NCI-H1436 (cell line): ENCODE measurements at regions not wholly inside any gene's neighbourhood (a gene's known extent, or its start where the extent isn't known, plus 50 kb on each side); places are given as distances from the start of the nearest gene placed in this dataset.
"Not testable (repeated sequence)": the region's sequence is repeated elsewhere in the genome, so short reads cannot be mapped to it uniquely, and the experiment has no call there.

Experiments
- DNase-seq: peaks from one replicate; lab custom pipeline; 2025; lab: John Stamatoyannopoulos, UW

GRCh38 chr21:31531967-31532366 is 127.5 kb upstream of the SOD1 start:
- DNase-seq = no peak

- peak; percentile 94 for DNase-seq
Observed at GRCh38 chr21:31530897-31531705, 128.4 kb upstream of the SOD1 start.

GRCh38 chr21:31530364-31530763 is 129.1 kb upstream of the SOD1 start:
- no peak for DNase-seq

GRCh38 chr21:31529406-31529805 is 130.1 kb upstream of the SOD1 start:
- no peak for DNase-seq

DNA sequence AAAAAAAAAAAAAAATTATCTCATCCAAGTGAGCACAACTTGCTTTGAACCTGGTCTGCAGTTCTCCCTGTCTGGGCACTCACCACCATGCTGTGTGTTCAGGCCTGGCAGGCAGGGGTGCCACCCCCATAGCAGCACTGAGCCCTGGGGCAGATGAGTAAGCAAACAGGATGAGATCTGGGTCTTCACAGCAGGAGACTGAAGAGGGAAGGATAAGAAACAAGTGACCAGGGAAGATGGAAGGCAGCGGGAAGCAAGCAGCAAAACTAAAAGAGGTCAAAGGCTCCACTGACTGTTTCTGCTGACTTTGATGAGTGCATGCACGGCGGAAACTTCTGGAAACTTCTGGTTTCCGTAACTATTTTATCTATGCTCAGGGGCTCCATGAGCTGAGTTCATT is 133.5 kb upstream of the SOD1 start:
- DNase-seq = no peak

- no peak for DNase-seq
Observed at GRCh38 chr21:31524140-31524539, 135.4 kb upstream of the SOD1 start.

GRCh38 chr21:31521515-31521914 is 138.0 kb upstream of the SOD1 start:
- no peak for DNase-seq

GRCh38 chr21:31520561-31521098 is 138.9 kb upstream of the SOD1 start:
- DNase-seq = no peak

DNA sequence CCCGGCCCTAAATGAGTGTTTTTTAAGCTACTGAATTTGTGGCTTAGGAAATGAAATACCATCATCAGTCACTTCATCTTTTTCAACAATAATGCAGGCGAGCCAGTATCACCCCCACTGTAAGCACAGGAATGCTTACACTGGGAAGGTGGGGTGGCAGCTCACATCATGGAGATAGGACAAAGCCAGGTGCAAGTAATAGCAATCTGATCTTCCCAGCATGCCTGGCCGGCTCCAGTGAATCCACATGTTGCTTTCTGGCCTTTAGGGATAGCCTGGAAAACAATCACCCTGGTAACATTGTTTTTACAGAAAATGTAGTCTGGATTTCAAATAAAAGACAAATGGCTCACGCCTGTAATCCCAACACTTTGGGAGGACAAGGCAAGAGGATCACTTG is 140.9 kb upstream of the SOD1 start:
- no peak for DNase-seq

GRCh38 chr21:31517664-31518414 is 141.7 kb upstream of the SOD1 start:
- DNase-seq = no peak

DNA sequence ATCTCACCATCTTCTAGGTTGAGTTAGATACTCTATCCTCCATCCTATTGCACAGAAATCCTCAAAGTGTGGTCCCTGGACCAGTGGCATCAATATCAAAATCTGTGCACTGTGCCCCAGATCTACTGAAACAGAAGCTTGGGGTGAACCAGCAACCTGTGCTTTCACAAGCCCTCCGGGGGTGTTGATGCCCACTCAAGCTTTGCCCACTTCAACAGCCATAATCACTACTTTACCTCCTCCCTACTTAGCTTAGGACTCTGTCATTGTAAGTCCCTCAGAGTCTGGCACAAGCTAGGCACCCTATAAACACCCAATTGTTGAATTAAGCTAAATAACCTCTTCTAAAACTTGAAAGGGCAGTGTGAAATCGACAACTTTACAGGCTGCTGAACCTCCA is 144.2 kb upstream of the SOD1 start:
- no peak for DNase-seq

DNA sequence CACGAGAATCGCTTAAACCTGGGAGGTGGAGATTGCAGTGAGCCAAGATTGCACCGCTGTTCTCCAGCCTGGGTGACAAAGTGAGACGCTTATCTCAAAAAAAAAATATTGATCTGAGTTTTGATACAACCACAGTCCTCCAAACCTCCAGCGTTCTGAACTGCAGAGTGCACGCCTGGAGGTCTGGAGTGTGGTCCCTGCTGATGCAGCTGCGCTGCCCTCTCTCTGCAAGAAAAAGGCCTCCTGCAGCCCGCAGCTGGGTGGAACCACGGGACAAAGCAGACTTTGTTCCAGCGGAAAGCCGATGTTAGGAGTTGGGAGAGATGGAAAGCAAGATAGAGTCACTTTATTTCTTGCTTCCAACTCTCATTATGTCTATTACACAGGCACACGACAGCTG is 144.9 kb upstream of the SOD1 start:
- no peak for DNase-seq

GRCh38 chr21:31513541-31513940 is 146.0 kb upstream of the SOD1 start:
- not testable (repeated sequence) for DNase-seq

GRCh38 chr21:31511999-31512398 is 147.5 kb upstream of the SOD1 start:
- not testable (repeated sequence) for DNase-seq

DNA sequence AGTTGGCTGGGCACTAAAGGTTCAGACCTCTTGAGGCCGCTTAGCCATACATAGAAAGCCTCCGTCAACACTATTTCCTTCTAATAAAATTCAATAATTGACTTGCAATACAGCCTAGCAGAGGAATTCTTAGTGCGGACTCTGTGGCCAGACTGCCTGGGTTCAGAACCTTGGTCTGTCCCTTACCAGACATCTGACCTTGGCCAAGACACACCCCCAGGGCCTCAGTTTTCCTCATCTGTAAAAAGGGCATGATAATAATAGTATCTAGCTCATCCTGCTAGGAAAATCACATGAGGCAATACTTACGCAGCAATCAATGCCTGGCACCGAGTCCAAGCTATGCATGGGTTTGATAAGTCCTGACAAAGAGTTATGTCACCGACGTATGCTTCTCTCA is 148.2 kb upstream of the SOD1 start:
- DNase-seq = no peak

DNA sequence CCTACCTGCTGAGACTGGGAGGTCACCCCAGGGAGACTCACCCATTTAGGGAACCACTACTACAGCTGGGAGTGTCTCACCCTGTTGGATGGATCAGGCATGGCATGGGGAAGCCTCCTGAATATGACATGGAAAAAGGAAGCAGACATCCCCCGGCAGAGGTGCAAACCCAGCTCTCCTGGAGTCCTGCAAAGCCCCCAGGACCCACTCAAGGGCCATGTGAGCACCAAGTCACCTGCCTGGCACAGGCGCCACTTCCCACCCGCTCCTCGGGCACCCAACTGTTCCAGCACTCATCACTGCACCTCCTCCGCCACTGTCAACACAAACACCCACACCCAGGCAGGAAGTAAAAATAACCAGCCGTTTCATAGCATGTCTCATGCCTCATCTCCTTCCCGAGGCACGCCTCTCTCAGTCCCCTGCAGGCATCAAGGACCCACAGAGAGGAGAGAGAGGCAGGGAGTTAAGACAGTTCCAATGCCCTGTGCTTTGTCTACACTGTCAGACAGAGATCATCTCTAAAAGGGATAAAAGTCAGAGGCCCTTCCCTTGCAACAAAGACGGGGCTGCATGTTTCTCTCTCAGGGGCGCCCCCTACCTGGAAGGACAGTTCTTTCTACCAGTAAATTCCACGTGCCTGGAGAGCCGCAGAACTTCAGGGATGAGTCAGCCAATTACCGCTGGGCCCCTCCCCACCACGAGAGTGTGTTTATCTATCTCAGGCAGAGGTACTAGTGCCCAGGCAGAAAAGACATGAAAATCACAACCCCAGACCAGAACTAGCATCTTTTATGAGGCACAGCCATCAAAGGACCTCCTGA is 150.1 kb upstream of the SOD1 start:
- DNase-seq = peak; percentile 23

DNA sequence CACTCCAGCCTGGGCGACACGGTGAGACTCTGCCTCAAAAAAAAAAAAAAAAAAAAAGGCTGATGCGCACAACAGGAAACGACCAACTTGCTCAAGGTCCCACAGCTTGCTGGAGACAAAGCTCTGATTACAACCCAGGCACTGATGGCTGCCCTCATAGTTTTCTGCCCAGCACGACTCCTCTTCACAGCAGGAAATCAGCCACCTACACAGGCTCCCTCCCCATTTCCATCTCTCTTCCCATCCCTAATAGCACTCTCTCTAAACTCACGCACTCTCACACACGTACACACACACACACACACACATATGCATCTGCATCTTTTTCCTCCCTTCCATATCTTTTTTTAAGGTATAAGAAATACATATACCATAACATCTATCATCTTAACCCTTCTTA is 153.5 kb upstream of the SOD1 start:
- DNase-seq = no peak

- no peak for DNase-seq
Observed at GRCh38 chr21:31503939-31504338, 155.6 kb upstream of the SOD1 start.

- DNase-seq = no peak
Observed at GRCh38 chr21:31503467-31503866, 156.0 kb upstream of the SOD1 start.

- no peak for DNase-seq
Observed at GRCh38 chr21:31502537-31503143, 156.9 kb upstream of the SOD1 start.

- no peak for DNase-seq
Observed at GRCh38 chr21:31501926-31502325, 157.6 kb upstream of the SOD1 start.

DNA sequence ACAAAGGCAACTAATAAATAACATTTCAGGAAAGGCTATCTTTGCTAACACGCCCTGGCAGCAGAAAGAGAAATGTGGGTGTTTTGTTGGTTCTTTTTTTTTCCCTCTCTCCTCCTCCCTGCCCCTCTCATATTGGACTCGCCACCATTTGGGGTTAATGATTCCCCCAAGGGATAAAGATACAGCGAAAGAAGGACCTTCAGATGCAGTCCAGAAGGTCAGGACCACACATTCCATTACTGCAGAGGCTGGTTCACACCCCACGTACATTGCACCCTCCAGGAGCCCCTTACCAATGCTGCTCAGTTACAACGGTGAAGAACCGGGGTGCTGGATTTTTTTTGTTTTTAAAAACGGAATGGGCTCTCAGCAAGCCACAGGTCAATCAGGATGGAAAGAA is 156.9 kb upstream of the TIAM1 start:
- DNase-seq = no peak
